Superior temporal gyrus (tissue), 1 donor: ENCODE measurements at regions not wholly inside any gene's neighbourhood (a gene's known extent, or its start where the extent isn't known, plus 50 kb on each side); places are given as distances from the start of the nearest gene placed in this dataset.

ENCODE experiments used
- DNase-seq: peaks from one replicate; pipeline ENCODE4 v3.0.0-alpha.2; 2016; ENCODE audit errors: extremely low spot score

- no peak for DNase-seq
Observed at GRCh38 chr5:26828294-26828693, 210.1 kb downstream of the CDH9 start.

GRCh38 chr5:26813235-26813634 is 225.2 kb downstream of the CDH9 start:
- DNase-seq: no peak

- DNase-seq: no peak
Observed at GRCh38 chr5:26812714-26813113, 225.7 kb downstream of the CDH9 start.

GRCh38 chr5:26807231-26808199 is 230.9 kb downstream of the CDH9 start:
- DNase-seq: no peak

- no peak for DNase-seq
Observed at GRCh38 chr5:26805076-26805475, 233.3 kb downstream of the CDH9 start.

- peak; percentile 5 for DNase-seq
Observed at GRCh38 chr5:26802944-26803343, 235.4 kb downstream of the CDH9 start.

GRCh38 chr5:26791433-26791832 is 247.0 kb downstream of the CDH9 start:
- DNase-seq: no peak

- no peak for DNase-seq
Observed at GRCh38 chr5:26791021-26791420, 247.4 kb downstream of the CDH9 start.

GRCh38 chr5:26763215-26763614 is 275.2 kb downstream of the CDH9 start:
- no peak for DNase-seq

- DNase-seq: no peak
Observed at GRCh38 chr5:26761446-26761845, 276.9 kb downstream of the CDH9 start.

- no peak for DNase-seq
Observed at GRCh38 chr5:26761045-26761444, 277.3 kb downstream of the CDH9 start.

GRCh38 chr5:26757941-26758340 is 280.4 kb downstream of the CDH9 start:
- no peak for DNase-seq

- no peak for DNase-seq
Observed at GRCh38 chr5:26749829-26750228, 288.6 kb downstream of the CDH9 start.

GRCh38 chr5:26740182-26740581 is 298.2 kb downstream of the CDH9 start:
- no peak for DNase-seq

- DNase-seq: no peak
Observed at GRCh38 chr5:26737348-26738265, 300.8 kb downstream of the CDH9 start.

- DNase-seq: no peak
Observed at GRCh38 chr5:26727916-26728315, 310.5 kb downstream of the CDH9 start.

GRCh38 chr5:26719803-26720202 is 318.6 kb downstream of the CDH9 start:
- no peak for DNase-seq

GRCh38 chr5:26700759-26701384 is 337.5 kb downstream of the CDH9 start:
- peak; percentile 57 for DNase-seq

- DNase-seq: no peak
Observed at GRCh38 chr5:26692952-26693351, 345.4 kb downstream of the CDH9 start.

GRCh38 chr5:26691486-26691885 is 346.9 kb downstream of the CDH9 start:
- DNase-seq: no peak

- no peak for DNase-seq
Observed at GRCh38 chr5:26690511-26690910, 347.9 kb downstream of the CDH9 start.

- no peak for DNase-seq
Observed at GRCh38 chr5:26681861-26682260, 356.5 kb downstream of the CDH9 start.
